Liver (tissue), 8 donors: ENCODE measurements at regions not wholly inside any gene's neighbourhood (a gene's known extent, or its start where the extent isn't known, plus 50 kb on each side); places are given as distances from the start of the nearest gene placed in this dataset.

ENCODE experiments used
- DNase-seq: peaks from one replicate; pipeline ENCODE4 v3.0.0-alpha.2; 2017; ENCODE audit warnings: low spot score
- H3K27ac ChIP-seq, 2 donors: one replicate each; pipeline ENCODE4 v1.7.0; 2013; ENCODE audit warnings: inconsistent platforms in 2 of 2, low read length in 2 of 2, control low read depth in 1 of 2, low read depth in 1 of 2, mild to moderate bottlenecking in 1 of 2
- H3K27me3 ChIP-seq, 4 donors: one replicate each; pipeline versions ENCODE4 v1.6.1 to v1.7.0; 2013; ENCODE audit warnings: low read length in 3 of 4, inconsistent platforms in 1 of 4, mild to moderate bottlenecking in 1 of 4, moderate library complexity in 1 of 4; ENCODE audit not compliant: control insufficient read depth in 4 of 4, insufficient read depth in 4 of 4
- H3K36me3 ChIP-seq, 4 donors: one replicate each; pipeline versions ENCODE4 v1.6.1 to v1.7.0; 2013; ENCODE audit warnings: low read length in 3 of 4, mild to moderate bottlenecking in 3 of 4, low read depth in 1 of 4, moderate library complexity in 1 of 4; ENCODE audit not compliant: control insufficient read depth in 4 of 4, insufficient read depth in 3 of 4
- H3K4me1 ChIP-seq, 4 donors: one replicate each; pipeline versions ENCODE4 v1.6.1 to v1.7.0; 2013; ENCODE audit warnings: low read length in 3 of 4, mild to moderate bottlenecking in 3 of 4, moderate library complexity in 1 of 4; ENCODE audit not compliant: control insufficient read depth in 4 of 4, insufficient read depth in 4 of 4
- H3K4me3 ChIP-seq, 3 donors: one replicate each; pipeline versions ENCODE4 v1.6.1 to v1.7.0; 2013; ENCODE audit warnings: low read length in 3 of 3, control low read depth in 1 of 3, low read depth in 1 of 3, mild to moderate bottlenecking in 1 of 3
- H3K9ac ChIP-seq, 2 donors: one replicate each; pipeline ENCODE4 v1.7.0; 2013; ENCODE audit warnings: low read length in 2 of 2, mild to moderate bottlenecking in 2 of 2, moderate library complexity in 2 of 2, control low read depth in 1 of 2, low read depth in 1 of 2
- H3K9me3 ChIP-seq, 4 donors: one replicate each; pipeline versions ENCODE4 v1.6.1 to v1.7.0; 2013; ENCODE audit warnings: low read length in 3 of 4; ENCODE audit not compliant: control insufficient read depth in 4 of 4
- ATF3 ChIP-seq: IDR thresholded peaks from 2 replicates; pipeline ENCODE4 v1.6.1; 2016; ENCODE audit warnings: antibody characterized with exemption
- CTCF ChIP-seq: fragments of 150-350 bp; IDR thresholded peaks from 2 replicates; pipeline ENCODE4 v1.5.1; 2017; ENCODE audit warnings: improper control_type of control experiment, low read depth, low read length; ENCODE audit not compliant: missing input control
- EGR1 ChIP-seq, 2 donors: IDR thresholded peaks; 2 replicates each; pipeline ENCODE4 v1.6.1; 2016 to 2018; ENCODE audit warnings: antibody characterized with exemption in 2 of 2, low read depth in 2 of 2
- FOXA1 ChIP-seq: IDR thresholded peaks from 2 replicates; pipeline ENCODE4 v1.6.1; 2016; ENCODE audit warnings: antibody characterized with exemption
- FOXA2 ChIP-seq: IDR thresholded peaks from 2 replicates; pipeline ENCODE4 v1.6.1; 2016; ENCODE audit warnings: antibody characterized with exemption
- GABPA ChIP-seq, 2 donors: IDR thresholded peaks in 1 of 2; conservative IDR thresholded peaks in 1 of 2; 2 replicates each; pipeline ENCODE4 v1.6.1; 2016; ENCODE audit warnings: antibody characterized with exemption in 2 of 2, mild to moderate bottlenecking in 1 of 2, moderate library complexity in 1 of 2
- HNF4A ChIP-seq, 2 donors: conservative IDR thresholded peaks; 2 replicates each; pipeline ENCODE4 v1.6.1; 2016; ENCODE audit warnings: antibody characterized with exemption in 2 of 2, mild to moderate bottlenecking in 2 of 2
- HNF4G ChIP-seq: IDR thresholded peaks from 2 replicates; pipeline ENCODE4 v1.6.1; 2016; ENCODE audit warnings: antibody characterized with exemption
- JUND ChIP-seq, 2 donors: IDR thresholded peaks; 2 replicates each; pipeline ENCODE4 v1.6.1; 2016; ENCODE audit warnings: antibody characterized with exemption in 2 of 2
- MAX ChIP-seq: IDR thresholded peaks from 2 replicates; pipeline ENCODE4 v1.6.1; 2016; ENCODE audit warnings: antibody characterized with exemption
- NR2F2 ChIP-seq: IDR thresholded peaks from 2 replicates; pipeline ENCODE4 v1.6.1; 2016; ENCODE audit warnings: antibody characterized with exemption
- RAD21 ChIP-seq, 2 donors: IDR thresholded peaks; 2 replicates each; pipeline ENCODE4 v1.6.1; 2016; ENCODE audit warnings: antibody characterized with exemption in 2 of 2, mild to moderate bottlenecking in 2 of 2
- REST ChIP-seq: IDR thresholded peaks from 2 replicates; pipeline ENCODE4 v1.6.1; 2016; ENCODE audit warnings: antibody characterized with exemption, mild to moderate bottlenecking
- RXRA ChIP-seq, 2 donors: IDR thresholded peaks; 2 replicates each; pipeline ENCODE4 v1.6.1; 2017 to 2018; ENCODE audit warnings: antibody characterized with exemption in 2 of 2, mild to moderate bottlenecking in 1 of 2
- SP1 ChIP-seq: IDR thresholded peaks from 2 replicates; pipeline ENCODE4 v1.6.1; 2018; ENCODE audit warnings: antibody characterized with exemption, mild to moderate bottlenecking
- TAF1 ChIP-seq: conservative IDR thresholded peaks from 2 replicates; pipeline ENCODE4 v1.6.1; 2016; ENCODE audit warnings: antibody characterized with exemption, mild to moderate bottlenecking
- YY1 ChIP-seq: IDR thresholded peaks from 2 replicates; pipeline ENCODE4 v1.6.1; 2016; ENCODE audit warnings: antibody characterized with exemption, mild to moderate bottlenecking
- ZBTB33 ChIP-seq: IDR thresholded peaks from 2 replicates; pipeline ENCODE4 v1.6.1; 2016; ENCODE audit warnings: antibody characterized with exemption
- WGBS: extraction: QIAGEN DNeasy Blood & Tissue Kit; methylation state at CpG from one replicate; pipeline ENCODE4 v1.1.7; 2013; 5-methylcytosine and 5-hydroxymethylcytosine counted together
- donor health status: healthy.
- donor health status: healthy.
- donor health status: healthy.
- donor health status: healthy.
- donor health status: healthy.

- no peak for TF ChIP-seq MAX
- no peak for TF ChIP-seq ZBTB33
- no peak for TF ChIP-seq HNF4G
- TF ChIP-seq YY1, result no peak
- no peak for TF ChIP-seq RAD21 (IDR thresholded peaks at IDR 0.05)
- TF ChIP-seq EGR1 (IDR thresholded peaks at IDR 0.05; ENCODE audit: low read depth in 2 of 2), result no peak
- no peak for TF ChIP-seq RXRA (IDR thresholded peaks at IDR 0.05)
- no peak for TF ChIP-seq FOXA2
- no peak for TF ChIP-seq GABPA (IDR thresholded peaks at IDR 0.05 in 1 of 2, conservative IDR thresholded peaks at IDR 0.05 in 1 of 2)
- no peak for TF ChIP-seq NR2F2
- no peak for TF ChIP-seq TAF1
- no peak for TF ChIP-seq REST
- no peak for TF ChIP-seq SP1
- TF ChIP-seq CTCF, result no peak
- no peak for TF ChIP-seq JUND (IDR thresholded peaks at IDR 0.05)
- no peak for TF ChIP-seq HNF4A (conservative IDR thresholded peaks at IDR 0.05)
- no peak for TF ChIP-seq FOXA1
- no peak for TF ChIP-seq ATF3
- Histone ChIP-seq H3K4me1 (peaks cover 4 to 18% (median 10%) of the 10 kb centered on the region in 4 donors), H3K4me3 (no peak overlapping the region), H3K27ac (no peak overlapping the region), H3K9me3 (no peaks in the 10 kb centered on the region), H3K27me3 (no peaks in the 10 kb centered on the region), H3K36me3 (no peaks in the 10 kb centered on the region), H3K9ac (no peak overlapping the region)
- no peak for DNase-seq
- 95% methylated on average over 1 of the region's 1 CpG for WGBS
Observed at GRCh38 chr9:90061187-90061586, 456.4 kb downstream of the GADD45G start.
